Stimulated activated CD4-positive, alpha-beta T cell treated with anti-CD3 and anti-CD28 coated beads, Interleukin-2, amount 100 ng/mL, for 48 hours (primary cell): ENCODE measurements at regions not wholly inside any gene's neighbourhood (a gene's known extent, or its start where the extent isn't known, plus 50 kb on each side); places are given as distances from the start of the nearest gene placed in this dataset.
A peak's percentile ranks its signal among the peaks of the same experiment; 100 is the strongest.

Experiments used
- DNase-seq, 2 donors: peaks; one replicate each; pipeline ENCODE4 v3.0.0-alpha.2; 2020

GRCh38 chr3:115476472-115476871 is 146.8 kb upstream of the GAP43 start:
- DNase-seq = no peak

- no peak for DNase-seq
These were observed 145.0 kb upstream of the GAP43 start for GRCh38 chr3:115478359-115478758.

DNA sequence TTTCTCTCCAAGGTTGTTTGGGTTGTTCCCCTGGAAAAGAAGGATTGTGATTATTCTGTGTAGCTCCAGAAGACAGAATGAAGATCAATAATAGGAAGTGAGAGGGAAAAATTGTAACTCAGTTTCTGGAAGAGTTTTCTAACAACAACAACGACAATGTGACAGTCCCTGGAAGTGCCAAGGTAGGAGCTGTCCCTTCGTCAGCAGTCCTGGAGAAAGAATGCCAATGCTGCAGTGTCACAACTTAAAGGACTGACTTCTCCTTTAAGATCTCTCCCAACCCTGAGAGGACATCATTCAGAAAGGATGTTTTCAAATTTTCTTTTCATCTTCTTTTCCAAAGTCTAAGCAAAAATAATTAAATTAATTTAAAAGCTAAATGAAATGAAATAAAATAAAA is 136.4 kb upstream of the GAP43 start:
- DNase-seq = no peak

DNA sequence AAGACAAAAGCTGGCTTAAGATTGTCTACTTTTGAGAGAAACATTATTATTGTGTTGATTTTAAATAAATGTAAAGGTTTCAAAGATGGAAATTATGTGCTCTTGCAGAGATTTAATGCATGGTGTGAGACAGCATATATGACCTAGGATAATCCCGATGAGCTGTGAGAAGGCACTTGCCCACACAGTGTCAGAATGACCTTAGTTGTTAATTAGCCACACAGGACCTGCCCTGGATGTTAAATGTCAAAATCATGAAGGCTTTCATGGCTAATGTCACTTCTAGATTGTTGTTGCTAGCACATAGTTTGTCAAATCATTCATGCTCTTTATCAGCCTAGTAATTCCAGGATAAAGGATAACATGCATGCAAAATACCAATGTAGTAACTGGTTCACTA is 135.3 kb upstream of the GAP43 start:
- DNase-seq = no peak

DNA sequence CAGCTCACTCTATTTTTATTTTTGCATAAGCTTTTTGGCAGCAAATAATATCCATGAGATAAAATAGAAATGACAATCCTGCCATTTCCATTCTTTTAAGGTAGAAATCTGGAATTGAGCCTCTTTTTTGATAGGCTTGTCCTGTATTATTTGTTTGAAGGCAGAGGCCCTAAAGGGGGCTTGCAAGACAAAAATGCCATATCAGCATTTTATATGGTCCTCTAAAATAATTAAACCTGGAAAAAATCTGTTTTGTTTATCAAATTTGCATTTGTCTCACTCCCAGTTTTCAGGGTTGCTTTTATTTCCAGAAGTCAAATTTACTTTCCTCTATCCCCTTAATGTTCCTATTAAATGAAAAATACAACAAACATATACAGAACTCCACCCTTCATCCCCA is 134.9 kb upstream of the GAP43 start:
- DNase-seq = no peak

GRCh38 chr3:115494826-115495225 is 128.5 kb upstream of the GAP43 start:
- DNase-seq = no peak

- no peak for DNase-seq
These were observed 124.9 kb upstream of the GAP43 start for GRCh38 chr3:115498421-115498820.

DNA sequence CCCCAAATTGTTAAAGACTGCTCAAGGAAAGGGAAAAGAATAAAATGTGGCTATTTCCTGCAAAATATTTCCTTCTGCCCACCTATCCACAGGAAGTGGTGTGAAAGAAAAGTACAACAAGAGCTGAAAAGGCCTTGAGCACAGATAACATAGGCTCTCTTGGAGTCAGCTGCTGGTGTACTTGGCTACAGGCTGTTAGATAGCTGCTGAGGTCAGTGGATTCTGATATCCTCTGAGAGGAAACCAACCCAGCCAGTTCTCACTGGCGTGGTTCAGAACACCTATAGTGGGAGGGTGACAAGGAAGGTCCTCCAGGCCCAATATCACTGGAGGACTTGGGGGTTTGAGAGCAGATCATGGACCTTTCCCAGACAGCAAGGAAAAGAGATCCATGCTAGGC is 124.4 kb upstream of the GAP43 start:
- no peak for DNase-seq

- no peak for DNase-seq
These were observed 123.6 kb upstream of the GAP43 start for GRCh38 chr3:115499666-115500065.

DNA sequence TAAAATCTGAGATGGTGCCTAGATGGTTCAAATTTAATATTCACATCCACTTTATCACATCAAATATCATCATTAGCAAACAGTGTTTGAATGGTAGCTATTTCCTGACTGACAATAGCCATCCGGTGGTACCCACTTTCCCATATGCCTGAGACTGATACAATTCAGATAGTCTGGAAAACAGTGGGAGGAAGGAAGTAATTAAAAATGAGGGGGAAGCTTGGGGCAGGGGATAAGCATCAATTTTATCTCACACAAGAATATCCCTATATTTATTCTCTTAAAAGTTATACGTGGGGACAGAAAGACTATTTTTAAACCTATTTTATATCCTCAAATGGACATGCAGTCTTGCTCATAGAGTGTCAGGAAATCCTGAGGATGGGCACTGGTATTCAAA is 122.5 kb upstream of the GAP43 start:
- no peak for DNase-seq

GRCh38 chr3:115502128-115502527 is 121.2 kb upstream of the GAP43 start:
- no peak for DNase-seq

GRCh38 chr3:115503394-115503793 is 119.9 kb upstream of the GAP43 start:
- no peak for DNase-seq

GRCh38 chr3:115508562-115508961 is 114.7 kb upstream of the GAP43 start:
- DNase-seq = no peak

GRCh38 chr3:115512565-115513415 is 110.5 kb upstream of the GAP43 start:
- no peak for DNase-seq

- DNase-seq = no peak
These were observed 109.9 kb upstream of the GAP43 start for GRCh38 chr3:115513416-115513800.

DNA sequence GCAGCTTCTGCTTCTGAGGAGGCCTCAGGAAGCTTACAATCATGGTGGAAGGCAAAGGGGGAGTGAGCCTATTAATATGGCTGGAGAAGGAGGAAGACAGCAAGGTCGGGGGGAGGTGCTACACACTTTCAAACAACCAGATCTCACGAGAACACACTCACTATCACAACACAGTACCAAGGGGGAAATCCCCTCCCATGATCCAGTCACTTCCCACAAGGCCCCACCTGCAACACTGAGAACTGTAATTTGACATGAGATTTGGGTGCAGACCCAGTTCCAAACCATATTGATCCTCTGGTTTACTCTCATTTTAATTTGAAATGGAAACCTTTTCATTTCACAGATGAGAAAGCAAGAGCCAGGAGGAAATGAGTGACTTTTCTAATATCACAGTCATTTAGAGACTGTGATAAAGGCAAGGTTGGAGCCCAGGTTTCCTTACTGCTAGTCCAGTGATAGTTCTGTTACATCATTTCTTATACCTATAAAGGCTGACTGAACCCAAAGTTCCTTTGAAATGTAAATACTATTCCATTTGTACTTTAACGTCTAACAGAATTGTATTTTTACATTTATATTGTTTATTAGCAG is 105.8 kb upstream of the GAP43 start:
- peak in 1 of 2 donors; percentile 5 for DNase-seq

- no peak for DNase-seq
These were observed 105.0 kb upstream of the GAP43 start for GRCh38 chr3:115518100-115518852.

- no peak for DNase-seq
These were observed 103.1 kb upstream of the GAP43 start for GRCh38 chr3:115520241-115520640.

DNA sequence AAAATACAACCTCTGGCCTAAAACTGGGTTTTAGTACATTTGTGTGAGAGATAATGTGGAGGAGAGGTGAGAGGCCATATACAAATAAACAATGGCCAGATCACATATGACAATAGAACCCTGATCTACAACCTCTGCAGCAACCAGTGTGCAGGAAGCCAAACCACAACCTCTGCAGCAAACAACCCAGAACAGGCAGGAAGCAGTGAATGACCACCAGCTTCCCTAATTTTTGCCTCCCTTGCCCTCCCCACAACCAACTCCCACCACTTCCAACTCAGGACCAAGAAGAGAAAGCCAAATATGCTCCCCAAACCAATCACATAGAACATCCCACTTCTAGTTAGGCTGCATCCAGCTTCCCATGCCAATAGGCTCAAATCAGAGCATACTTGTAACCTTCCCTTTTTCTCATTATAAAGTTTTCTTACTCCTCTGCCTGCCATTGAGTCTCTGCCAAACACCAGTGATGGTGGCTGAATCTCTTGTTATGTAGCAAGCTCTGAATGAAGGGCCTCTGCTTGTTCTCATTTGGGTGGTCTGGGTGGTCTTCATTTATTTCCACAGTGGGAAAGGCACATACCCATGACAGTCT is 102.6 kb upstream of the GAP43 start:
- DNase-seq = no peak

DNA sequence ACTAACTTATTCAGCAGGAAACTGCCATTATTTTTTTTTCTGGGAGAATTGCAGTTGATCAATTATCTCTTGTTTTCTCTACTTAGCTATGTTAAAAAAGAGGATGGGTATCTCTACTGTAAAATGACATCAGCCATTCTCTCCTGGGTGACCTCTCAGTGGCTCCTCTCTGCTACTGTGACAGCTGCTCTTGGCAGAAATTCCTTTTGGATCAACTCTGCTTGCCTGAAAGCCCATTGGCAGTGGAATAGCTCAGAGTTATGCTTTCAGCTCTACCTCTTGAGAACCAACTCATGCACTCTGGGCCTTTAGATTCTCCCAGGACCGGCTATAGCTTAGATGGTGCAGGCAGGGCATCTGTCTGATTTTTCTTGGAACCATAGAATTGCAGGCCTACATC is 99.9 kb upstream of the GAP43 start:
- no peak for DNase-seq

DNA sequence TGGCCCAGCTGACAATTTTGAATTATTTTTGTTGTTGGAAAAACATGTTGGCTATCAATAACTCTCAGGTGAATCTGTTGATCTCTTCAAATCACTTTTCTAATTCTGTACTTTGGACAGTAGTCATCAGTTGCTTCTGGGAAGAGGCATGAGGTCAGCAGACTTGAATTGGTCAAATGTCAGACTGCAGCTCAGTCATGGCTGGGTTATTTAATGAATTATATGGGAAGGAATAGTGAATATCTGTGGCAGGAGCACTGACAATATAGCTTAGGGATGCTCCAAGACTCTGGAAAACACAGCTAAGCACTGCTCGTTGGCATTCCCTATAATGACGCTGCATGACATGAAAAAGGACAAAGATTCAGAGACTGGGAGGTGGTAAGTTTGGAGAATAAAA is 98.8 kb upstream of the GAP43 start:
- no peak for DNase-seq

GRCh38 chr3:115525731-115526130 is 97.6 kb upstream of the GAP43 start:
- DNase-seq = no peak

DNA sequence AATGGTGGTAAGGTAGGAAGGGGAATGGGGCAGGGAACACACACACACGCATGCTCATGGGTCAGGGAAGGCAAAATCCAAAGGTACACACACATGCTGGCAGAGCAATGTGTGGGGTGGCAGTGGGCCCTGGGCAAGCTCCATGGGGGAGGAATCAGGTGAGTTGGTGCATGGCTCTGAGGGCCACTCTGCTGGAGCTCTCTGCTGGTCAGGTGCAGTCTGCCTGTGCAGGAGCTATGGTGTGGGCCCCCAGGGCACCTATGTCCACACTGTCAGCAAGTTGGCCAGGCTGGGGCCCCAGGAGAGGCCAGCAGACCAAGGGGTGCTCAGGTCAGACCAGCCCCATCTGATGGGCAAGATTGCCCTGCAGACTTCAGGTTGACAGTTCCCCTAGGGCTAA is 90.1 kb upstream of the GAP43 start:
- no peak for DNase-seq

DNA sequence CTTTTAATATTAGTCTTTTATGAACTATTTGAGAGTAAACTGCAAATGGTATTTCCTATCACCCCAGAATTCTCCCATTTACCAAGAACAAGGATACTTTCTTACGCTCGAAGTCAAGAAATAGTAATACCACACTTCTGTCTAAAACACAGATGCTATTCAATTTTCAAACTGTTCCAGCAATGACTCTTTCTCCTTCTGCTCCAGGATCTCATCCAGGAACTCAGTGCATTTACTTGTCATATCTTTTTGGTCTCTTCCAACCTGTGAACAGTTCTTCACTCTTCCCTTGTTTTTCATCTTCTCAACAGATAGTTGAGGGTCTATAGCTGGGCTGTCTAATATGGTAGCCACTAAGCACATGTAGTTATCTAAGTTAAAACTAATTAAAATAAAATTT is 87.1 kb upstream of the GAP43 start:
- no peak for DNase-seq
